GM12878 (cell line): ENCODE measurements at regions not wholly inside any gene's neighbourhood (a gene's known extent, or its start where the extent isn't known, plus 50 kb on each side); places are given as distances from the start of the nearest gene placed in this dataset.

Experiments used
- CBFB ChIP-seq: IDR thresholded peaks from 2 replicates; pipeline ENCODE4 v1.6.1; 2016; ENCODE audit warnings: antibody characterized with exemption, low read depth
- CHD1 ChIP-seq: IDR thresholded peaks from 2 replicates; pipeline ENCODE4 v1.6.1; 2012; ENCODE audit warnings: low read depth, low read length, improper control_type of control experiment
- CTCF ChIP-seq, 3 experiments: IDR thresholded peaks in 2 of 3; conservative IDR thresholded peaks in 1 of 3; 2 replicates each; pipeline ENCODE4 v1.5.1; 2011; ENCODE audit warnings: low read depth in 3 of 3, low read length in 3 of 3, mild to moderate bottlenecking in 3 of 3, control low read depth in 2 of 3, moderate library complexity in 2 of 3, inconsistent platforms in 1 of 3, mixed read lengths in 1 of 3; ENCODE audit not compliant: control insufficient read depth in 2 of 3, insufficient read depth in 1 of 3; ENCODE audit errors: extremely low read depth in 1 of 3
- EP300 ChIP-seq, 2 experiments: fragments of 150-350 bp in 1 of 2; IDR thresholded peaks; 2 replicates each; pipeline ENCODE4 v1.6.1; 2011 to 2012; ENCODE audit warnings: low read depth in 2 of 2, low read length in 2 of 2, borderline replicate concordance in 1 of 2, improper control_type of control experiment in 1 of 2, inconsistent platforms in 1 of 2; ENCODE audit not compliant: control insufficient read depth in 1 of 2
- GATAD2B ChIP-seq: fragments of 450-650 bp; conservative IDR thresholded peaks from 2 replicates; pipeline ENCODE4 v1.6.1; 2017; ENCODE audit warnings: low read depth, mild to moderate bottlenecking, moderate library complexity
- MAX ChIP-seq: IDR thresholded peaks from 2 replicates; pipeline ENCODE4 v1.6.1; 2012; ENCODE audit warnings: low read depth, low read length, improper control_type of control experiment
- POLR2A ChIP-seq: IDR thresholded peaks from 2 replicates; pipeline ENCODE4 v1.6.1; 2011; ENCODE audit warnings: low read depth, mild to moderate bottlenecking, low read length
- RBBP5 ChIP-seq: fragments of 200-600 bp; sonication (generic); conservative IDR thresholded peaks from 2 replicates; pipeline ENCODE4 v1.6.1; 2016
- TF ChIP-seq, protein P1 (sequence below): fragments of 450-650 bp; IDR thresholded peaks from 2 replicates; pipeline ENCODE4 v1.6.1; 2018; ENCODE audit warnings: borderline replicate concordance, mild to moderate bottlenecking; ENCODE audit not compliant: partially characterized antibody
- TF ChIP-seq, protein P2 (sequence below): IDR thresholded peaks from 2 replicates; pipeline ENCODE4 v1.6.1; 2011; ENCODE audit warnings: low read depth, low read length, improper control_type of control experiment, borderline replicate concordance
- TF ChIP-seq, protein P3 (sequence below): IDR thresholded peaks from 2 replicates; pipeline ENCODE4 v1.6.1; 2012; ENCODE audit warnings: low read depth, low read length, improper control_type of control experiment

- no peak for TF ChIP-seq POLR2A
- TF ChIP-seq, protein P1, sequence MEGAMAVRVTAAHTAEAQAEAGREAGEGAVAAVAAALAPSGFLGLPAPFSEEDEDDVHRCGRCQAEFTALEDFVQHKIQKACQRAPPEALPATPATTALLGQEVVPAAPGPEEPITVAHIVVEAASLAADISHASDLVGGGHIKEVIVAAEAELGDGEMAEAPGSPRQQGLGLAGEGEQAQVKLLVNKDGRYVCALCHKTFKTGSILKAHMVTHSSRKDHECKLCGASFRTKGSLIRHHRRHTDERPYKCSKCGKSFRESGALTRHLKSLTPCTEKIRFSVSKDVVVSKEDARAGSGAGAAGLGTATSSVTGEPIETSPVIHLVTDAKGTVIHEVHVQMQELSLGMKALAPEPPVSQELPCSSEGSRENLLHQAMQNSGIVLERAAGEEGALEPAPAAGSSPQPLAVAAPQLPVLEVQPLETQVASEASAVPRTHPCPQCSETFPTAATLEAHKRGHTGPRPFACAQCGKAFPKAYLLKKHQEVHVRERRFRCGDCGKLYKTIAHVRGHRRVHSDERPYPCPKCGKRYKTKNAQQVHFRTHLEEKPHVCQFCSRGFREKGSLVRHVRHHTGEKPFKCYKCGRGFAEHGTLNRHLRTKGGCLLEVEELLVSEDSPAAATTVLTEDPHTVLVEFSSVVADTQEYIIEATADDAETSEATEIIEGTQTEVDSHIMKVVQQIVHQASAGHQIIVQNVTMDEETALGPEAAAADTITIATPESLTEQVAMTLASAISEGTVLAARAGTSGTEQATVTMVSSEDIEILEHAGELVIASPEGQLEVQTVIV, result no peak
- no peak for TF ChIP-seq CBFB
- no peak for TF ChIP-seq CTCF (IDR thresholded peaks at IDR 0.05 in 2 of 3, conservative IDR thresholded peaks at IDR 0.05 in 1 of 3; ENCODE audit: control insufficient read depth in 2 of 3, extremely low read depth in 1 of 3, insufficient read depth in 1 of 3, low read depth in 3 of 3, low read length in 3 of 3)
- no peak for TF ChIP-seq EP300 (IDR thresholded peaks at IDR 0.05; ENCODE audit: borderline replicate concordance in 1 of 2, control insufficient read depth in 1 of 2, low read depth in 2 of 2, low read length in 2 of 2)
- TF ChIP-seq, protein P2, sequence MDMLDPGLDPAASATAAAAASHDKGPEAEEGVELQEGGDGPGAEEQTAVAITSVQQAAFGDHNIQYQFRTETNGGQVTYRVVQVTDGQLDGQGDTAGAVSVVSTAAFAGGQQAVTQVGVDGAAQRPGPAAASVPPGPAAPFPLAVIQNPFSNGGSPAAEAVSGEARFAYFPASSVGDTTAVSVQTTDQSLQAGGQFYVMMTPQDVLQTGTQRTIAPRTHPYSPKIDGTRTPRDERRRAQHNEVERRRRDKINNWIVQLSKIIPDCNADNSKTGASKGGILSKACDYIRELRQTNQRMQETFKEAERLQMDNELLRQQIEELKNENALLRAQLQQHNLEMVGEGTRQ, result no peak
- TF ChIP-seq GATAD2B, result no peak
- no peak for TF ChIP-seq CHD1
- no peak for TF ChIP-seq RBBP5
- TF ChIP-seq, protein P3, sequence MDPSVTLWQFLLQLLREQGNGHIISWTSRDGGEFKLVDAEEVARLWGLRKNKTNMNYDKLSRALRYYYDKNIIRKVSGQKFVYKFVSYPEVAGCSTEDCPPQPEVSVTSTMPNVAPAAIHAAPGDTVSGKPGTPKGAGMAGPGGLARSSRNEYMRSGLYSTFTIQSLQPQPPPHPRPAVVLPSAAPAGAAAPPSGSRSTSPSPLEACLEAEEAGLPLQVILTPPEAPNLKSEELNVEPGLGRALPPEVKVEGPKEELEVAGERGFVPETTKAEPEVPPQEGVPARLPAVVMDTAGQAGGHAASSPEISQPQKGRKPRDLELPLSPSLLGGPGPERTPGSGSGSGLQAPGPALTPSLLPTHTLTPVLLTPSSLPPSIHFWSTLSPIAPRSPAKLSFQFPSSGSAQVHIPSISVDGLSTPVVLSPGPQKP, result no peak
- TF ChIP-seq MAX, result no peak
Observed at GRCh38 chr21:28454564-28455252, 538.0 kb downstream of the LTN1 start.
